ENCODE measurements at regions not wholly inside any gene's neighbourhood (a gene's known extent, or its start where the extent isn't known, plus 50 kb on each side); places are given as distances from the start of the nearest gene placed in this dataset.
"Not testable (repeated sequence)": the region's sequence is repeated elsewhere in the genome, so short reads cannot be mapped to it uniquely, and the experiment has no call there.

- Mint-ChIP-seq H3K27ac (no peak overlapping the region), H3K4me3 (no peak overlapping the region), H3K4me1 (ENCODE audit: low read depth) (no peaks in the 10 kb centered on the region), H3K36me3 (ENCODE audit: low read depth) (no peaks in the 10 kb centered on the region), H3K27me3 (no peaks in the 10 kb centered on the region), H3K9me3 (peaks cover 2% of the 10 kb centered on the region)
- intact Hi-C loops (cut with micrococcal nuclease) = no loop called here
Observed at GRCh38 chr9:1910269-1910811, 104.8 kb upstream of the SMARCA2 start.

DNA sequence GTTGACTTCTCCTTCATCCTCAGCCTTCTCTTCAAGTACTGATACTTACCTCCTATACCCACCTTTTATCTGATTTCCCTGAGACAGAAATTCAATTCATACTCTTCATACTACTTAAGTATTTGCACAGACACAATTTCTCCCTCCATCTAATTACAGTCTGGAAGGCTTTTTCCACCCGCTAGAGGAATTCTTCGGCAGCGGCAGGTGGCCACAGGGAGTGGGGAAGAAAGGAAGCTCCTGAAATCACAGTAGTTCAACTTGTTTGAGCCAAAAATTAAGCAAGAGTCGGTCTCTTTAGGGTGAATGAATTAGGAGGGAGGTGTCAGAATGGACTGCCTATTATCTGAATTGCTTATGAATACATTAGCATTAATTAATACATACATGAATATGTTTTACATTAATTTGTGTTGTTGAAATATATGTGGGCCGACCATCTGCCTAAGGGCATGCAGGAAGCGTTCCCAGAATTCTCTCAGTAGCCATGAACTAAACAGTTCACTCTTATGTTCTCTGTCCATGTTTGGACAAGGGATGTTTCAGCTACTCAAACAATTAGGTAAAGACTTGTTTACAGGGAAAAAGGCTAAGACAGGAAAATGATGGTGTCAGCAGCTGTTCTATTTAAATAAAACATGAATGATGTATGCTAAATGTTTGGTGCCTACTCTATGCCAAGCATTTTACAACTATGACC is 101.4 kb upstream of the SMARCA2 start:
- Mint-ChIP-seq H3K27me3 (peaks cover 3% of the 10 kb centered on the region), H3K27ac (no peak overlapping the region), H3K4me1 (ENCODE audit: low read depth) (no peaks in the 10 kb centered on the region), H3K36me3 (ENCODE audit: low read depth) (no peaks in the 10 kb centered on the region), H3K4me3 (no peak overlapping the region), H3K9me3 (no peaks in the 10 kb centered on the region)
- intact Hi-C loops (cut with micrococcal nuclease) = no loop called here

- peaks cover 3% of the 10 kb centered on the region for H3K27me3 Mint-ChIP-seq
- no peak overlapping the region for H3K4me3 Mint-ChIP-seq
- no peak overlapping the region for H3K27ac Mint-ChIP-seq
- no peaks in the 10 kb centered on the region for H3K36me3 Mint-ChIP-seq (ENCODE audit: low read depth)
- no peaks in the 10 kb centered on the region for H3K4me1 Mint-ChIP-seq (ENCODE audit: low read depth)
- H3K9me3 Mint-ChIP-seq = no peaks in the 10 kb centered on the region
- intact Hi-C loops (cut with micrococcal nuclease) = no loop called here
Observed at GRCh38 chr9:1916095-1916494, 99.1 kb upstream of the SMARCA2 start.

DNA sequence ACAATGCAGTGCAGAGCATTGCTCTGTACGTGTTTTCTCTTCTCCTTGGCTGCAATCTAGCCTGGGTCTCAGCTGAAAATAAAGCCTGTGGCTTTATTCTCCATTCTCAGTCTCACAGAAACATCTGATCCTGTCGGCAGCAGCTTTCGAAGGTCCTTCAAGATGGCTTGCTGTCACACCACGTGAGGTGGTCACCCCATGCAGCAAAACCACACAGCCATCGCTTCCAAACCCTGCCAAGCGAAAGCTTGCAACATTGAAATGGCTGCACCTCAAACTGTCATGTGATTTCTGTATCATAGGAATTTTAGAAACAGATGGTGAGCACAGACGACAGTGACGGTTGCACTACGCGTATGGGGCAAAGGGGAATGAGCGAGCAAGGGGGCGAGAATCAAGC is 98.5 kb upstream of the SMARCA2 start:
- H3K4me3 Mint-ChIP-seq = no peak overlapping the region
- no peak overlapping the region for H3K27ac Mint-ChIP-seq
- intact Hi-C loops (cut with micrococcal nuclease) = no loop called here
- no peaks in the 10 kb centered on the region for H3K36me3 Mint-ChIP-seq (ENCODE audit: low read depth)
- no peaks in the 10 kb centered on the region for H3K9me3 Mint-ChIP-seq
- no peaks in the 10 kb centered on the region for H3K4me1 Mint-ChIP-seq (ENCODE audit: low read depth)
- H3K27me3 Mint-ChIP-seq = peaks cover 3% of the 10 kb centered on the region

DNA sequence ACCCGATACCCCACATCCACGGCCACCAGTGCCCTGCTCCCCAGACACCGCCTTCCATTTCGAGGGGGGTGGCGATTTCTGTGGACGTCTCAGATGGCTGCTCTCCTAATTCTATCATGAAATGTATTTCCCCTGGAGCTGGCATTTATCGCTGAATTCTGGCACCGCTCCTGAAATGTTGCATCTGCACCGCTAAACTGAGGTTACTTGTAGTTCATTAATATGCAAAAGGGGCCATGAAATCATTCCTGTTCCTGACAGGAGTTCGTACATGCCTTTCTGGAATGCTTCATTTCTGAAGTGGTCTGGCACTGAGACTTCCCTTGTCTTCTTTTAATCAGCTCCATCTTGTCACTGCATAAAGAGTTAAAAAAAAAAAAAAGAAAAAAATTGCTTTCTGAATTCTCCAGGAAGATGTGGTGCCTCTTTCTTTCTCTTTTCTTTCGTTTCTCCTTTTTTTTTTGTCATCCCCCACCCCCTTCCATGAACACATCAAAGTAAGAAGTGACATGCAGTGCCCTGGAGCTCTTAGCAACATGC is 97.7 kb upstream of the SMARCA2 start:
- H3K36me3 Mint-ChIP-seq (ENCODE audit: low read depth) = no peaks in the 10 kb centered on the region
- intact Hi-C loops (cut with micrococcal nuclease) = no loop called here
- H3K27ac Mint-ChIP-seq = no peak overlapping the region
- no peaks in the 10 kb centered on the region for H3K4me1 Mint-ChIP-seq (ENCODE audit: low read depth)
- peaks cover 3% of the 10 kb centered on the region for H3K27me3 Mint-ChIP-seq
- no peak overlapping the region for H3K4me3 Mint-ChIP-seq
- H3K9me3 Mint-ChIP-seq = no peaks in the 10 kb centered on the region

DNA sequence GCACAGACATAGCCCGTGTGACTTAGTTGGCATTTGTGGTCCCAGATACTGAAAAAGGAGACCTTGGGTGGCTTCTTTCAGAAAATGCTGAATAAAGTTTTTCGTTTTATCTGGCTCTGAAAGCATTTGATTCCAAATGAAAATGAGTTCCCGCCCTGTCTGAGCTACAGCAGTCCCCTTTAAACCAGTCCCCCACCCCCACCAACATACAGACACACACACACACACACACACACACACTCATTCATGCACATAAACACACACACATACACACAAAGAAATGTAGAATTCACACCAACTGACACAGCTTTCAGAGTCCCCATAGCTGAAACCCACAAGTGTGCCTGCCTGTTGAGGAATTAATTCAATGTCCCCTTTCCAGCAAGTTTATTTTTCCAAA is 97.0 kb upstream of the SMARCA2 start:
- no peak overlapping the region for H3K4me3 Mint-ChIP-seq
- H3K27me3 Mint-ChIP-seq = peaks cover 3% of the 10 kb centered on the region
- H3K4me1 Mint-ChIP-seq (ENCODE audit: low read depth) = no peaks in the 10 kb centered on the region
- no peak overlapping the region for H3K27ac Mint-ChIP-seq
- H3K9me3 Mint-ChIP-seq = no peaks in the 10 kb centered on the region
- no peaks in the 10 kb centered on the region for H3K36me3 Mint-ChIP-seq (ENCODE audit: low read depth)
- intact Hi-C loops (cut with micrococcal nuclease) = no loop called here

DNA sequence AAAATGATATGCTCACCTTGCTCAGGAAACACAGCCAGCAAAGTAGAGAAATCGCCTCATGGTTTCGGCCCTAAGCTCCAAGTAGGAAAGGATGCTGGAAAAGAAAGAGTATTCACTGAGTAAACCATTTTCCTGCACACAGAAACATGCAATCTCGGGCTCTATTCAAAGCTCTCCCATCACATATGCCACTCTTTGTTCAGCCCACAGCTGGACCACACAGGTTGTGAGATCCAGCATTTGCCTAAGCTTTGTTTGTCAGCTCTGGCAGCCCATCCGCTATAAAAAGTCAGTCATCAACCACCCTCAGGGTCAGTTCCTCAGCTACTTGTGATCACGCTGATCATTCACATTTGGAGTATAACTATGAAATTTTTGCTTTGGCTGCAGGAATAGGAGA is 96.5 kb upstream of the SMARCA2 start:
- peaks cover 3% of the 10 kb centered on the region for H3K27me3 Mint-ChIP-seq
- intact Hi-C loops (cut with micrococcal nuclease) = no loop called here
- no peaks in the 10 kb centered on the region for H3K9me3 Mint-ChIP-seq
- H3K4me3 Mint-ChIP-seq = no peak overlapping the region
- no peaks in the 10 kb centered on the region for H3K4me1 Mint-ChIP-seq (ENCODE audit: low read depth)
- no peak overlapping the region for H3K27ac Mint-ChIP-seq
- no peaks in the 10 kb centered on the region for H3K36me3 Mint-ChIP-seq (ENCODE audit: low read depth)

- intact Hi-C loops (cut with micrococcal nuclease) = no loop called here
- no peaks in the 10 kb centered on the region for H3K4me1 Mint-ChIP-seq (ENCODE audit: low read depth)
- H3K4me3 Mint-ChIP-seq = no peak overlapping the region
- H3K27ac Mint-ChIP-seq = no peak overlapping the region
- H3K36me3 Mint-ChIP-seq (ENCODE audit: low read depth) = no peaks in the 10 kb centered on the region
- no peaks in the 10 kb centered on the region for H3K9me3 Mint-ChIP-seq
- H3K27me3 Mint-ChIP-seq = peaks cover 3% of the 10 kb centered on the region
Observed at GRCh38 chr9:1919229-1919628, 95.9 kb upstream of the SMARCA2 start.

- no peak overlapping the region for H3K4me3 Mint-ChIP-seq
- no peaks in the 10 kb centered on the region for H3K9me3 Mint-ChIP-seq
- no peaks in the 10 kb centered on the region for H3K4me1 Mint-ChIP-seq (ENCODE audit: low read depth)
- no peak overlapping the region for H3K27ac Mint-ChIP-seq
- intact Hi-C loops (cut with micrococcal nuclease) = no loop called here
- H3K36me3 Mint-ChIP-seq (ENCODE audit: low read depth) = no peaks in the 10 kb centered on the region
- H3K27me3 Mint-ChIP-seq = peaks cover 3% of the 10 kb centered on the region
Observed at GRCh38 chr9:1920386-1920785, 94.8 kb upstream of the SMARCA2 start.

DNA sequence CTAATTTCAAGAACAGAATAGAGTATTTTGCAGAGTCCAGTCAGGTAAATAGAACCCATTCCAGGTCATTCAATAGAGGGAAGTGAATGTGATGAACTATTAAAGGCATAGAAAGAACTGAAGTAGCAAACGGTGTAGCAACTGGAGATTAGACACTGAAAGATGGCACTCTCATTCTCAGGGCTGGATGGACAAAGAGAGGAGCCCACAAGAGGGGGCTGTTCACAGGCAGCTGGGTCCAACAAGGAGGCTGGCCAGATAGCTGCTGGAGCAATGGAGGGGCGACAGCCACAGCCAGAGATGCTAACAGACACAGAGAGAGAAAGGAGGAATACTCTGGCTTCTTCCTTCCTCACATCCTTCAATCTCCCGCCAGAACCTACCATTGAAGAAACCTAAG is 93.1 kb upstream of the SMARCA2 start:
- no peaks in the 10 kb centered on the region for H3K4me1 Mint-ChIP-seq (ENCODE audit: low read depth)
- no peaks in the 10 kb centered on the region for H3K36me3 Mint-ChIP-seq (ENCODE audit: low read depth)
- H3K9me3 Mint-ChIP-seq = no peaks in the 10 kb centered on the region
- intact Hi-C loops (cut with micrococcal nuclease) = no loop called here
- H3K4me3 Mint-ChIP-seq = no peak overlapping the region
- no peak overlapping the region for H3K27ac Mint-ChIP-seq
- H3K27me3 Mint-ChIP-seq = no peaks in the 10 kb centered on the region

DNA sequence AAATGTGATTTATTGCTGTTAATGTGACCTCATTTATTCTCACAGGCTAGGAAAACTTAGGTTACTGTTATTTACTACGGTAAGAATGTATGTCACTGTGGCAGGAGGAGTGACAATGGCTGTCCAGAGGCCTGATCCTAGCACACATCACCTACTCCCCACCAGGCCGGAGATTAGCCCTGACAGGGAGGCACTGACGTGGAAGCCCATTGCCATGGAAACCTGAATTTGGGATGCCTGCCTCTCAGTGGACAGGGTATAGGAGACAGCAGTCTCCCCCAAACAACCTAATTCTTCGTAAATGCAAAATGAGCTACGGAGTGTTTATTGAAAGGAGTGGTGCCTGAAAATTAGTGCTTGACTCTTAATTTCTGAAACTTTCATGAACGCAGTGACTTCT is 87.6 kb upstream of the SMARCA2 start:
- no peak overlapping the region for H3K4me3 Mint-ChIP-seq
- no peaks in the 10 kb centered on the region for H3K36me3 Mint-ChIP-seq (ENCODE audit: low read depth)
- H3K27ac Mint-ChIP-seq = no peak overlapping the region
- no peaks in the 10 kb centered on the region for H3K9me3 Mint-ChIP-seq
- H3K27me3 Mint-ChIP-seq = no peaks in the 10 kb centered on the region
- no peaks in the 10 kb centered on the region for H3K4me1 Mint-ChIP-seq (ENCODE audit: low read depth)
- intact Hi-C loops (cut with micrococcal nuclease) = no loop called here

DNA sequence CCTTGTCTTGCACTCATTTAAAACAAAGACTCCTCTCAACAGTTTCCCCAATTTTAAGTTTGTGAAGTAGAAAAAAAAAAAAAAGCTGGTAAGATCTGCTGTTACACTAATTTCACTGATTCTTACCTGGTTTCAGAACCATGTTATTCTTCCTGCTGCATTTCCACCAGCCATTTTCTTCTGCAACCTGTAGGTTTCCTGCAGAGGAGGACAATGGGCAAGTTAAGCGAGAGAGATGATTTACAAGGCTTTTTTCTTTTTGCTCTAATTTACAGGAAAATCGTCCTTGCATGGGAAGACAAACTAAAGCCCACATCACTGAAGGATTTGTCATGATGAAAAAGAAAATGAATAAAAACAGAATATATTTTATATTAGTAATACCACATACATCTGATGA is 86.0 kb upstream of the SMARCA2 start:
- no peaks in the 10 kb centered on the region for H3K9me3 Mint-ChIP-seq
- no peaks in the 10 kb centered on the region for H3K36me3 Mint-ChIP-seq (ENCODE audit: low read depth)
- no peaks in the 10 kb centered on the region for H3K4me1 Mint-ChIP-seq (ENCODE audit: low read depth)
- no peak overlapping the region for H3K4me3 Mint-ChIP-seq
- intact Hi-C loops (cut with micrococcal nuclease) = no loop called here
- H3K27me3 Mint-ChIP-seq = no peaks in the 10 kb centered on the region
- no peak overlapping the region for H3K27ac Mint-ChIP-seq

GRCh38 chr9:1929722-1930244 is 85.4 kb upstream of the SMARCA2 start:
- Mint-ChIP-seq H3K4me3 (no peak overlapping the region), H3K36me3 (ENCODE audit: low read depth) (no peaks in the 10 kb centered on the region), H3K4me1 (ENCODE audit: low read depth) (no peaks in the 10 kb centered on the region), H3K9me3 (no peaks in the 10 kb centered on the region), H3K27ac (no peak overlapping the region), H3K27me3 (peaks cover 2% of the 10 kb centered on the region)
- intact Hi-C loops (cut with micrococcal nuclease) = no loop called here

DNA sequence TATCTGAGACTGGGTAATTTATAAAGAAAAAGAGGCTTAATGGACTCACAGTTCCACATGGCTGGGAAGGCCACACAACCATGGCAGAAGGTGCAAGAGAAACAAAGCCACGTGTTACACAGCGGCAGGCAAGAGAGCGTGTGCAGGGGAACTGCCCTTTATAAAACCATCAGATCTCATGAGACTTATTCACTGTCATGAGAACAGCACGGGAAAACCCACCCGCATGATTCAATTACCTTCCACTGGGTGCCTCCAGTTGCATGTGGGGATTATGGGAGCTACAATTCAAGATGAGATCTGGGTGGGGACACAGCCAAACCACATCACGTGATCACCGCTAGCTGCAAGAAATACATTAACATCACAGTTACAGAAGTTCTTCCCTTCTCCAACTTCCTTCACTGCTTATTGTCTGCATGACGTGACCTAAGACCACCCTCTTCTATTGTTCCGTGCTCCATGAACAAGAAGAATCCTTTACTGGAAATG is 84.9 kb upstream of the SMARCA2 start:
- intact Hi-C loops (cut with micrococcal nuclease); H3K4me3 Mint-ChIP-seq; H3K4me1 Mint-ChIP-seq (ENCODE audit: low read depth); H3K9me3 Mint-ChIP-seq; H3K27me3 Mint-ChIP-seq; H3K36me3 Mint-ChIP-seq (ENCODE audit: low read depth); H3K27ac Mint-ChIP-seq: not testable (repeated sequence)

DNA sequence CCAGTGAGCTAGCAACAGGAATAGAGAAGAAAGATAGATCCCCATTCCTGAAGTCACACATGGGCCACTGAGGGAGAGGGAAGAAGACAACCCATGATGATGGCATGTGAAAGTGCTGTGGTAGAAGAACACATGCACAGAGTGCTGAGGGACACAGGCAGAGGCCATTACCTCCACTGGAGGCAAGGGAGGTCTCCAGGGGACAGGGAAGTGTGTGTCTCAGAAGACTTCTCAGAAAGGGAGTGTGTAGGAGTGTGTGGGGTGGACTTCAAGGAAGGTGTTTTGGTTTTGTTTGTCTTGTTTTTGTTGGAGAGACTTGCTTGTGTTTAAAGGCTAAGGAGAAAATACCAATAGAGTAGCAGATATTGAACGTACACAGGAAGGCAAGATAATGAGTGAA is 77.0 kb upstream of the SMARCA2 start:
- no peaks in the 10 kb centered on the region for H3K36me3 Mint-ChIP-seq (ENCODE audit: low read depth)
- no peaks in the 10 kb centered on the region for H3K9me3 Mint-ChIP-seq
- no peak overlapping the region for H3K27ac Mint-ChIP-seq
- intact Hi-C loops (cut with micrococcal nuclease) = no loop called here
- no peak overlapping the region for H3K4me3 Mint-ChIP-seq
- H3K27me3 Mint-ChIP-seq = peaks cover 2% of the 10 kb centered on the region
- H3K4me1 Mint-ChIP-seq (ENCODE audit: low read depth) = peaks cover 7% of the 10 kb centered on the region
